Dermis blood vessel endothelial cell (primary cell): ENCODE measurements at regions not wholly inside any gene's neighbourhood (a gene's known extent, or its start where the extent isn't known, plus 50 kb on each side); places are given as distances from the start of the nearest gene placed in this dataset.
"Not testable (repeated sequence)": the region's sequence is repeated elsewhere in the genome, so short reads cannot be mapped to it uniquely, and the experiment has no call there.

Source experiments
- DNase-seq: peaks from one replicate; pipeline ENCODE4 v3.0.0; 2010

DNA sequence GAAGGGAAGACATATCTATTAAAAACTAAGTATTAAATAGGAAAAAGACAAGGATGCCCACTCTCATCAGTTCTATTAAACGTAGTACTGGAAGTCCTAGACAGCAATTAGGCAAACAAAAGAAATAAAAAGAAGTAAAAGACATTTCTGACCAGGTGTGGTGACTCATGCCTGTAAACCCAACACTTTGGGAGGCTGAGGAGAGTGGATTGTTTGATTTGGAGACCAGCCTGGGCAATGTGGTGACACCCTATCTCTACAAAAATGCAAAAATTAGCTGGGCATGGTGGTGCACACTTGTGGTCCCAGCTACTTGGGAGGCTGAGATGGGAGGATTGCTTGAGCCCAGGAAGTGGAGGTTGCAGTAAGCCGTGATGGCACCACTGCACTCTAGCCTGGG lies 1071.8 kb downstream of the FAT4 start:
- no peak for DNase-seq

DNA sequence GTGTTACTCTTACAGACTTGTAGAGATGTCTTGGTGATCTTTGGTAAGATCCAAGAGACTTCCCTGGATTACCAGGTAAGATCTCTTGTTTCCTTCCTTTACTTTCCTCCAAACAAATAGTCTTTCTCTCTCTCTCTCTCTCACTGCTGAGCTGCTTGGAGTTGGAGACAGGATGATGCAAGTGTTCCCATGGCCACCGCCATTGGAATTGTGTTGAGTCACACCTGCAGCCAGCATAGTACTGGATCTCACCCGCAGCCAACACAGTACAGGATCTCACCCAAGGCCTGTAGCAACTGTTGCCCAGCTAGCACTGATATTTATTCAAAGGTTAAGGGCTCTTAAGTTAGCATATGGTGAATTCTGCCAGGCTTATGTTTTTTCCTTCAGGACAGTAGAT lies 1080.9 kb downstream of the FAT4 start:
- DNase-seq = no peak

DNA sequence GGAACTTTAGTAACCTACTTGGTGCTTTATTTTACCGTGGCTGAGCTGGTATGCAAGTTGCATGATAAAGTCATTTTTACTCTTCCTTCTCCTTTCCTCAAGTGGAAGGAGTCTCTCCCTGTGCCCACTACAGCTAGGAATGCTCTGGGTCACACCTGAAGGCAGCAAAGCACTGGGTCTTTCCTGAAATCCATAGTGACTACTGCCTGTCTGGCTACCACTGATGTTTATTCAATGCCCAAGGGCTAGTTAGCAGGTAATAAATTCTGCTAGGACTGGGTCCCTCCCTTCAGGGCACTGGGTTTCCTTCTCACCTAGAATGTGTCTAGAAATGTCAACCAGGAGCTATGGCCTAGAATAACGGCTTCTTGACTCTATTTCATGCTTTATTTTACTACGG lies 1081.4 kb downstream of the FAT4 start:
- DNase-seq = no peak

DNA sequence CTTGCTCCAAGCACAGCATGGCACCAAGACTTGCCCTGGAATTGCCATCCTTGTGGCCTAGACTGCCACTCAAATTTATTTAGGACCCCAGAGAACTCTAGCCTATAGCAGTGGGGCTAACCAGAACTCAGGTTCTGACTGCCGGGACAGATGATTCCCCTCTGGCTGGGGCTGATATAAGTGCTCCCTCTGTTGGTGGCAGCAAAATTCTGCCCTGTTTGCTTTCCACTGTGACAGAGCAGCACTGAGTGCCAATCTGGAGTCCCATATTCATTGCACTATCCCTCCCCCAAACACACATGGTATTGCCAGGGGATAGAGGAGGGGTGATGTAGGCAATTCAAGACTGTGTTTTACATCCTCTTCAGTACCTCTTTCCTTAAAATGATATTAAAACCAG lies 1081.9 kb downstream of the FAT4 start:
- no peak for DNase-seq

DNA sequence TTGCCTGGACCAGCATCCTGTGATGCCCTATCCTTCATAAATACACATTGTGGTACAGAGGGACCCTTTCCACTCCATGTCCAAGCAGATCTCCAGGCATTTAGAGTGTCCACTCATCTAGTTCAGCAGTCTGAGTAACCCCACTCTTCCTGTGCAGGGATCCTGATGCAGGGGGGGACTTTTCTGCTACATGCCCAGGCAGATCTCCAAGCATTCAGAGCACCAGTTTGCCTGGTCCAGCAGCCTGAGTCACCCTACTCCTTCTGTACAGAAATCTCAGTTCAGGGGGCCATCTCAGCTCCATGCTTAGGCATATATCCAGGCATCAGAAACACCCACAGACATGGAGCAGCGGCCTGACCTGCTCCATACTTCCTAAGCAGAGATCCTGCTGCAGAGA lies 1089.8 kb downstream of the FAT4 start:
- DNase-seq = no peak

DNA sequence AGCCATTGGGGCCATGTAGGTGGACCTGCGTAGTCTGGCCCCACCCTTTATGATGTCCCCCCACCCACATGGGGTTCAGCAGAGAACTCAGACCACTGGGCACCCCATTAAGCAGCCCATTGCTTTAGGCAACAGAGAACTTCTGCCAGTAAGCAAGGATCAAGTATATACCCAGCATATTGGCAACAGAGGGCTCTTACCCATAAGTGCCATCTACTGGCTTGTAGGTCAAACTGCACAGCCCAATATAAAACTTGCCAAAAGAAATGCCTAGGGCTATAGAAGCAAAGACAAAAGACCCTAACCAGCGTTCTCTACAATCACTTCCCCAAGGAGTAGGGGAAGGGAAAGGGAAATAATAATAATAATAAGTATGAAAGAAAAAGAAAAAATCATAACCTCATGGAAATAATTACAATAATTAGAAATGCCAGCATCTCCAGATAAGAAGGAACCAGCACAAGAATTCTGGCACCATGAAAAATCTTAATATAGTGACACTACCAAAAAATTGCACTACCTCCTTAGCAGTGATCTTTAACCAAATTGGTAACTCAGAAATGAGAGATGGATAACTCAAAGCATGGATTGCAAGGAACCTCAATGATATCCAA lies 1090.7 kb downstream of the FAT4 start:
- peak; percentile 30 for DNase-seq

DNA sequence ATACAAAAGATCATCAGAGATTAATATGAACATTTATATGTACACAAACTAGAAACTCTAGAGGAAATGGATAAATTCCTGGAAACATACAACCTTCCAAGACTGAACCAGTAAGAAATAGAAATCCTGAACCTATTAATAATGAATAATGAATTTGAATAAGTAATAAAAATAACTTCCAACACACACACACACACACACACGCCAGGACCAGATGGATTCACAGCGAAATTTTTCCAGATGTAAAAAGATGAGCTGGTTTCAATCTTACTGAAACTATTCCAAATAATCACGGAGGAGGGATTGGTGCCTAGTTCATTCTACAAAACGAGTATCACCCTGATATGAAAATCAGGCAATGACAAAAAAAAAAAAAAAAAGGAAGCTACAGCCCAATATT lies 1095.0 kb downstream of the FAT4 start:
- DNase-seq = no peak

DNA sequence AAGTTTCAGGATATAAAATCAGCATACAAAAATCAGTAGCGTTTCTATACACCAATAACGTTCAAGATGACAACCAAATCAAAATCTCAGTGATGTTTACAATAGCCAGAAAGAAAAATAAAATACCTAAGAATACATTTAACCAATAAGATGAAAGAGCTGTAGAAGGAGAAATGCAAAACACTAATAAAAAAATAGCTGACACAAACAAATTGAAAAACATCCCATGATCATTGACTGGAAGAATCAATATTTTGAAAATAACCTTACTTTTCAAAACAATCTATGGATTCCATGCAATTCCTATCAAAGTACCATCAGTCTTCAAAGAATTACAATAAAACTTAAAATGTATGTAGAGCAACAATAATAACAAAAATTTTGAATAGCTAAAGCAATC lies 1096.3 kb downstream of the FAT4 start:
- DNase-seq = no peak

DNA sequence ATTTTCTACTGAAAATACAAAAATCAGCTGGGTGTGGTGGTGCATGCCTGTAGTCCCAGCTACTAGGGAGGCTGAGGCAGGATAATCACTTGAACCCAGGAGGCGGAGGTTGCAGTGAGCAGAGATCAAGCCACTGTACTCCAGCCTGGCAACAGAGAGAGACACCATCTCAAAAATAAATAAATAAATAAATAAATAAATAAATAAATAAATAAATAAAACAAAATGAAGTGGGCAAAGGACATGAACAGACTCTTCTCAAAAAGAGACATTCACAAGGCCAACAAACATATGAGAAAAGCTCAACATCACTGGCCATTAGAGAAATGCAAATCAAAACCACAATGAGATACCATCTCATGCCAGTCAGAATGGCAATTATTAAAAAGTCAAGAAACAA lies 1097.6 kb downstream of the FAT4 start:
- DNase-seq = not testable (repeated sequence)

DNA sequence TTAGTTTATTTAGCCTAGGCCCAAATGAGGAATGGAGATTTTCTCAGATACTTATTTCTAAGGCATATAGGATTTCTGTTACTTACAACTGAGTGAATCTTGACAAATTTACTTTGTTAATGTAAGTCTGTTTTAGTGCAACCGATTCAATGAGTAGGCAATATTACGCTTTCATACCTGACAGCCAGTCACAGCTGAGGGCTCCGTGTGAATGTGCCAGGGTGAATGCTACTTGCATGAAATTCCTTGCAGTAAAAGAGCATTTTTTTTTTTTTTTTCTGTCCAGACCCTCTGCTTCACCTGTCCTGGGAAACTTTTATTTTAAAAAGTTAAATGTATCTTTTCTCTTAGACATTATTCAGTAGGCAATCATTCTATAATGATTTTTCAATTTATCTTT lies 1100.0 kb downstream of the FAT4 start:
- DNase-seq = no peak

DNA sequence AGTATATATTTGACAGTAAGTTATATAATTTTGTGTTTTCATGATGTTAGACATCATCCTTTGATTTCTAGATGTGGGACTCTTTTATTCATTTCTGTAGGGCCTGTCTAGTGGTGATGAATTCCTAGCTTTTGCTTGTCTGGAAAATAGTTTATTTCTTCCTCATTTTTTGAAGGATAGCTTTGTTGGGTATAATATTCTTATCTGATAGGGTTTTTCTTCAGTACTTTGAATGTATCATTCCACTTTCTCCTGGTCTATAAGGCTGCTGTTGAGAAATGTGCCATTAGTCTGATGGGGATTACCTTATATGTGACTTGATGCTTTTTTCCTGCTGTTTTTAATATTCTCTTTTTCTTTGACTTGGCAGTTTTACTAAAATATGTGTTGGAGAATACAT lies 1104.5 kb downstream of the FAT4 start:
- DNase-seq = no peak

DNA sequence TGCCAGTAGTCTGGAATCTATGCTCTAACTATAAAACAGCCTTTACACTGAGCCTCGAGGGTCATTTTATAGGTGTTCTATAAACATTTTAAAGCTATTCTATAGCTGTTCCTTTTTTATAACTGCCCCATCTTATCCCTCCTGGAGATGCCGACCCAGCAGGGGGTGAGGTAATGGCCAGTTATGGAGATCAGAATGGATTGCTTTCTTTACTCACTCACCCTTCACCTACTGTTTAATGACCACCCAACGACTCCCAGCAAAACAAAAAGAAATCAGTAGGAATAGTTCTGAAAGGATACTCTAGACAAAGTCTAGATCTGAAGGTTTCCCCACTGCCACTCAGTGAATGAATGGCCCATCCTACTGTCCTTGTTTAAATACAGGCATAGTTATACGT lies 1113.1 kb downstream of the FAT4 start:
- DNase-seq = no peak

DNA sequence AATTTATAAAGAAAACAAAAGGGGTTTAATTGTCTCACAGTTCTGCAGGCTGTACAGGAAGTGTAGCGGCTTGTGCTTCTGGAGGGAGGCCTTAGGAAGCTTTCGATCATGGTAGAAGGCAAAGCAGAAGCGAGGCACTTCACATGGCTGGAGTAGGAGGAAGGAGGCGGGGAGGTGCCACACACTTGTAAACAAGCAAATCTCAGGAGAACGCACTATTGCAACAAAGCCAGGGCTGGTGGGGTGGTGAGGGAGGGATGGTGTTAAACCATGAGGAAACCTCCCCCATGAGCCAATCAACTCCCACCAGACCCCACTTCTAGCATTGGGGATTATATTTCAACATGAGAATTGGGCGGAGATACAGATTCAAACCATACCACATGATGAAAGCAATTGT lies 1116.3 kb downstream of the FAT4 start:
- DNase-seq = no peak

DNA sequence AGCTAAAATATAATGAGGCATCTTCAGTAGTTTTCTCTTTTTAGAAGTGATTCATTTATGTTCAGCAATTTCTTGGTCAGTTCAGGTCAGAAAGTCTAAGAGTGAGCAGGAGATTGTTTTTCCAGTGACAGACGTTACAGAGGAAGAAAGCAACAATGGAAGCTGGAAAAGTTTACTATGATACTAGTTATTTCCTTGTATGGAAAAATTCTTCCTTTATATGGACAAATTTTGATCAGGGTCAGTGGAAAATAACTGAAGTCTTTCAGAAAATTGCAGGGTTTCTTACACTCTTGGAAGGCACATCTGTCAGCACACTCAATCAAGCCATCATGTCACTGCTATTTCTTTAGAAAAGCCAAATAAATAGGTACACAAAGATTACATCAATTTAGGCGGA lies 1120.7 kb downstream of the FAT4 start:
- no peak for DNase-seq

DNA sequence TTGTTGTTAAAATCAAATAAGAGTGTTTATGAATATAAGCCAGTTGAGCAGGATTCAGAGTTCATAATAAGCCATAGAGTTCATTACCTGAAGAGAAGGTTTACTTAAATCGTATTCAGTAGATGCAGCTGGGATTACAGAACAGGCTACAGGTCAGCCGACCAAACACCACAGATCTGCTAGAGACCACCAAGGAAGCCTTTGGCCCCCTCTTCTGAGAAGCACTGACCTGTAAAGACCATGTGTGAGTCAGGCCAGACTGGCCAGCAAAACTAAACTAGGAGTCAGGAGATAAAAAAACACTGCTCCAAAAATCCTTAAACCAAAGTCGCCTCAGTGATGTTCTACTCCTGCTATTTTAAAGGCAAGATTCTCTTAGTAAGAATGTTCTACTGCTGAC lies 1125.5 kb downstream of the FAT4 start:
- no peak for DNase-seq

DNA sequence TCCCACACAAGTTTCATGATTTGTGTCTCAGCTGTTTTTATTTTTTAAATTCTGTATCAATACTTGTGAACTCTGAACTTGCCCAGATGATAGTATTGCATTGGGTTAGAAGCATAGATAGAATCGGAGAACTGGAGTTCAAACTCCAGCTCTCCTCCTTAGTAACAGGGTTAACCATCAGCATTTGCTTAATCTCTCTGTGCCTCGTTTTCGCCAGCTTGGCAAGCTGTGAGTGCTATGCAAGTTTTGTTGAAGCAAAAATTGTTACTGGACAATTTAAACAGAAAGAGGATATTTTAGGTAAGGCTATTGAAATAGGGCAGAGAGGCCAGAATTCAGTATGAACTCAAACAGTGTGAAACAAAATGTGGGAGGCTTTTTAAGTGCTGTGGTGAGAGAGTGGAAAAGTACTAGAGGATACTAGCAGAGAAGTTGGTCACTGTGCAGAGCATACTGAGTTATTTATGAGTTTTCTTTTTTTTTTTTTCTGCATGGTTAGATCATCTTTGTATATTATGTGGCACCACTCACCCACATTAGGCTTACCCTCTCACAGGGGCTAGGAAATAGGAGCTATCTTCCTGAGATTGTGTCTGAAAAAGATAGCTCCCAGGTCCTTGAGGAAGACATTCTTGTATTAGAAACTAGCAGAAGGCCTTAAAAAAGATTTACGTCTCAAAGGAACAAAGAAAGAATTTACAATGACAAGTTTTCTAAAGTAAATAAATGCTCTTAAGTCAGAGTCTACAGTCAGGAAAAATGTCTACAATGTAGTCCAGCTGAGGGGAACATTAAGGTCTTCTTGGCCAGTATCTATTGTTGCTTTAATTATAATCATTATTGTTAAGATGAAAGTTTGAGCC lies 1126.6 kb downstream of the FAT4 start:
- DNase-seq = no peak

DNA sequence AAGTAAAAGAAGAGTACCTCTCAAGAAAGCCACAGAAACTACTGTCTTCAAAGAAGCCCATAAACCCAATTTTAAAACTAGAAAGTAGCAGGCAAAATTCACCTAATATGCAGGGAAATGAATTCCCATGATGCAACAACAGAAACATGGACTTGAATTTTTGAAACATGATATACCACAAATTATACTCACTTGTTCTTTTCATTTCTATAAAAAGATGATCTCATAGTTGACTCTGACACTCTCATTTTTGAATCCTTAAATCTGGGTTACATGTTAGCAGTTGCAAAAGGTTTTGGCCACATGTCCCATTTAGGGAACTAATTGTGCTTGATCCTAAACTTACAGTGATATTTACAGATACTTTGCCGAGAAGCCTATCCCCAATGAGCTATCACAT lies 1130.8 kb downstream of the FAT4 start:
- DNase-seq = no peak

DNA sequence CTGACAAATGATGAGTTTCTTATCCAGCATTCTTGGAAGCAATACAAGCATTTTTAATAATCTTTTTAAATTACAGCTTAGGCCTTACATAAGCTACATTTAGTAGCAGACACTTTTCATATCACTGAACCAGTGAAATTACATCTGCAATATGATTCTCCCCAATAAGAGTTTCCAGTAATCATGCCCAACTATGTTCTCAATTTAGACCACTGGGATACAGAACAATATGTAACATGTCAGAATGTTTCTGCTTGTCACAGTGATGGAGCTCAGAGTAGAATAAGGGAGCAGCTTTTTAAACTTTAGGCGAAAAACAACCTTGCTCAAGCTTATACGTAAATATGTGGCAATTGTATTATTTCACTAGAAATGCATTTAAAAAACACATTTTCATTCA lies 1132.2 kb downstream of the FAT4 start:
- no peak for DNase-seq

DNA sequence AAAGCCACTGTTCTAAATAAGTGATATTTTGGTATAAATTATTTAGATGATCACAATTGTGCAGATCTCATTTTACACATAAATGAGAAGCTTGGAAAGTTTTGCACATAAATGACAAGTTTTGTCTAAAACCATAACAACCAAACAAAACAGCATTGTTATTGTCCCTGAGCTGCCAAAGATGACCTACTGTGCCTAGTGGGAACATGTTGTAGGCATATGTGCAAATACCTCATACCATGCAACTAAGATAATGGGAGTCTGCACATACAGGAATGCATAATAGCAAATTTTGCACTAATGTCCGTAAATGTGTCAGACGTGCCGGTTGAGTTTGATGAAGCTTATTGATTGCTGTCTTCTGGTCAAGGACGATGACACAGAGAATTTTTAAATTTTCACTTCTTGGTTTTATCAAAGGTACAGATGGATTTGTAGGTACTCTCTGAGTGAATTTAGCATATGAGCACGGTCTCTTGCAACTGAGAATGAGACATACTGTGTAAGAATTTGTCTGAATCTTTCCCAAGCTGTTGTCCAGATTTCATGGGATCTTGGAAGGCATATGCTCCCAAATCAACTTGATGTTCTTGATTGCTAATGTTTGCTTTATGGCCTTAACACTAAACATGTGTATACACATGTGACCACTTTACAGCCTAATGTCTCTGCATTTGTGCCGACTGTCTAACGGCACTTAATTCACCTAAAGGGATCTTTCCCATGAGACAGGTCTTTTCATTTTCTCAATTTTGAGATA lies 1133.5 kb downstream of the FAT4 start:
- no peak for DNase-seq

DNA sequence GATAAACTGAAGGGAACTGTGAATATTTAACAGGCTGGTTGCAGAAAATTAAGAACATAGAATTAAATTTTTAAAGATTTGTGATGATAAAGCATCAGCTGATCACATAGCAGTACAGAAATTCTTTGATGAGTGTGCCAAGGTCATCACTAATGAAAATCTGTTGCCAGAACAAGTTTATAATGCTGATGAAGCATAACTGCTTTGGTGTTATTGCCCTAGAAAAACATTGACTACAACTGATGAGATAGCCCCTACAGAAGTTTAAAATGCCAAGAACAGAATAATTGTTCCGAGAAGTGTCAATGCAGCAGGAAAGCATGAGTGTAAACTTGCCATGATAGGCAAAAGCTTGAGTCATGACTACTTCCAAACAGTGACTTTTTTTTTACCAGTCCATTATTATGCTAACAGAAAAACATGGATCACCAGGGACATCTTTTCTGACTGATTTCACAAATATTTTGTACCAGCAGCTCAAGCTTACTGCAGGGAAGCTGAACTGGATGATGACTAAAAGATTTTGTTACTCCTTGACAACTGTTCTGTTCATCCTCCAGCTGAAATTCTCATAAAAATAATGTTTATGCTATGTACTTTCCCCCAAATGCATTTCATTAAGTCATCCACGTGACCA lies 1136.6 kb downstream of the FAT4 start:
- DNase-seq = no peak

DNA sequence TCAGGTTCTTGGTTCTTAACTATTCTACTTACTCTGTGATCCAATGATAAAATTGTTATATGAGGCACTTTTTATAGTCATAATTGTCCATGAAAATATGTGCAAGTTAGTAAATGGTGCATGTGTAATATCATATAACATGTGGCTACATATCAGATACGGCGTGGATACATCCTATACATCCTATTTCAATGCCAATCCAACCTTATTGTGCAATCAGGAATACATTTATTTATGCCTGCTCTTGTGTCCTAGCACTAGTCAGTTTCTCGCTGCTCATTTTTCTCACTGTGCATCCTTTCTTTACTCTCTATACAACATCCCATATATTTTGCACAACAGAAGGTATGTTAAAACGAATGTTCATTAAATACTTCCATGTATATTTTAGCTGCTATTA lies 1141.1 kb downstream of the FAT4 start:
- DNase-seq = no peak

DNA sequence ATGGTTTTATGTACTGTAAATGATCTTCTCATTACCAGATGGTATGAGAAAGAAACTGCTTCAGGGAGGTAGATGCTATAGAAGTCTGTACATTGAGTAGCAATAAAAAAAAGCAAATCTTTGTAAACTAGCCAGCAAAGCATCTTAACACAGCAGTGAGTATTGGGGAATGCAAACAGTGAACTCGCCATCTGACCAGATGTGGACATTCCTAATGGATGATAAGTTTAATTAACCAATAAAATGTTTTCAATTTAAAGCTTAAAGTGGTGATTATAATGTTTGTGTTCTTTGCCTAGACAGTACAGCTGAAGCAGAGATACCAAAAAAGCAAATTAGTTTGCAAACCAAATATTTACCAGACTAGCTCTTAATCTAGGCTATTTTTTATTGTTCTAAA lies 1144.2 kb downstream of the FAT4 start:
- no peak for DNase-seq

DNA sequence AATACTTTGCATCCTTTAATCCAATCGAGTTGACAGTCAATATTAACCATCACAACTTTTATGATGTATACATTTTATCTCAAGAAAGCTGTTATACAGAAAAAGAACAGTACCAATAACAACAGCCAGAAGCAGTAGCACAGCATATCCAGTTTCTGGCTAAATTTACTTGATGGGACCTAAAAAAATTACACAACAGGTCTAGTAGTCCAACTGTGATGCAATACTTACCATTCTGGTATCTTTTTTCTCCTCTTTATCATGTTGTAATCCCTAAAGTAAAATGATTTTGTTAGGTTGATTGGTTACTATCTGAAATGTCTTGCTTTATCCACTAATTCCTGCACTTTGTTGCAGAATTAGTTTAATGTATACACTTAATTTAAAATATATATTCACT lies 1150.6 kb downstream of the FAT4 start:
- no peak for DNase-seq
